Hepatocyte (in vitro differentiated cells): ENCODE measurements at regions not wholly inside any gene's neighbourhood (a gene's known extent, or its start where the extent isn't known, plus 50 kb on each side); places are given as distances from the start of the nearest gene placed in this dataset.
A peak's percentile ranks its signal among the peaks of the same experiment; 100 is the strongest.

Source experiments
- DNase-seq: peaks from one replicate; pipeline ENCODE4 v3.0.0-alpha.2; 2016; ENCODE audit warnings: low spot score
- H2AFZ ChIP-seq: fragments of 200-600 bp; sonication (generic); 2 replicates; pipeline ENCODE4 v1.6.0; 2016; ENCODE audit warnings: antibody characterized with exemption, mild to moderate bottlenecking
- H3K27ac ChIP-seq: fragments of 200-600 bp; sonication (generic); 2 replicates; pipeline ENCODE4 v1.5.1; 2016; ENCODE audit warnings: mild to moderate bottlenecking
- H3K27me3 ChIP-seq: fragments of 200-600 bp; sonication (generic); 2 replicates; pipeline ENCODE4 v1.6.1; 2016
- H3K36me3 ChIP-seq: fragments of 200-600 bp; sonication (generic); replicated peaks from 2 replicates; pipeline ENCODE4 v1.5.1; 2016; ENCODE audit warnings: low read depth; ENCODE audit not compliant: insufficient read depth
- H3K4me1 ChIP-seq: fragments of 200-600 bp; sonication (generic); 2 replicates; pipeline ENCODE4 v1.5.1; 2016; ENCODE audit warnings: mild to moderate bottlenecking, moderate library complexity; ENCODE audit not compliant: insufficient read depth
- H3K4me2 ChIP-seq: fragments of 200-600 bp; sonication (generic); 2 replicates; pipeline ENCODE4 v1.6.0; 2016
- H3K4me3 ChIP-seq: fragments of 200-600 bp; sonication (generic); 2 replicates; pipeline ENCODE4 v1.5.1; 2016; ENCODE audit warnings: mild to moderate bottlenecking
- H3K79me2 ChIP-seq: fragments of 200-600 bp; sonication (generic); 2 replicates; pipeline ENCODE4 v1.6.0; 2017; ENCODE audit warnings: mild to moderate bottlenecking
- H3K9me2 ChIP-seq: fragments of 200-600 bp; sonication (generic); replicated peaks from 2 replicates; pipeline ENCODE4 v1.6.0; 2017; ENCODE audit warnings: mild to moderate bottlenecking; ENCODE audit not compliant: insufficient read depth
- H3K9me3 ChIP-seq: fragments of 200-600 bp; sonication (generic); 2 replicates; pipeline ENCODE4 v1.5.1; 2016; ENCODE audit warnings: low read depth, mild to moderate bottlenecking
- H4K20me1 ChIP-seq: fragments of 200-600 bp; sonication (generic); 2 replicates; pipeline ENCODE4 v1.6.0; 2016; ENCODE audit warnings: mild to moderate bottlenecking; ENCODE audit not compliant: insufficient read depth, poor library complexity, severe bottlenecking
- EZH2 ChIP-seq: fragments of 200-600 bp; sonication (generic); IDR thresholded peaks from 2 replicates; pipeline ENCODE4 v1.6.1; 2016; ENCODE audit warnings: antibody characterized with exemption, mild to moderate bottlenecking, borderline replicate concordance
- EZH2phosphoT487 ChIP-seq: fragments of 200-600 bp; sonication (generic); IDR thresholded peaks from one replicate; pipeline ENCODE4 v1.6.1; 2018; ENCODE audit warnings: antibody characterized with exemption, mild to moderate bottlenecking, low read depth, moderate library complexity; ENCODE audit not compliant: unreplicated experiment, severe bottlenecking
- WGBS: methylation state at CpG from one replicate; pipeline ENCODE4 v1.1.6; 2016; ENCODE audit warnings: low lambda C conversion rate; ENCODE audit errors: missing lambda C conversion rate; 5-methylcytosine and 5-hydroxymethylcytosine counted together
- TF ChIP-seq, protein P1 (sequence below): fragments of 200-600 bp; sonication (generic); IDR thresholded peaks from 2 replicates; pipeline ENCODE4 v1.5.1; 2016; ENCODE audit warnings: antibody characterized with exemption, mild to moderate bottlenecking; ENCODE audit not compliant: poor library complexity

DNA sequence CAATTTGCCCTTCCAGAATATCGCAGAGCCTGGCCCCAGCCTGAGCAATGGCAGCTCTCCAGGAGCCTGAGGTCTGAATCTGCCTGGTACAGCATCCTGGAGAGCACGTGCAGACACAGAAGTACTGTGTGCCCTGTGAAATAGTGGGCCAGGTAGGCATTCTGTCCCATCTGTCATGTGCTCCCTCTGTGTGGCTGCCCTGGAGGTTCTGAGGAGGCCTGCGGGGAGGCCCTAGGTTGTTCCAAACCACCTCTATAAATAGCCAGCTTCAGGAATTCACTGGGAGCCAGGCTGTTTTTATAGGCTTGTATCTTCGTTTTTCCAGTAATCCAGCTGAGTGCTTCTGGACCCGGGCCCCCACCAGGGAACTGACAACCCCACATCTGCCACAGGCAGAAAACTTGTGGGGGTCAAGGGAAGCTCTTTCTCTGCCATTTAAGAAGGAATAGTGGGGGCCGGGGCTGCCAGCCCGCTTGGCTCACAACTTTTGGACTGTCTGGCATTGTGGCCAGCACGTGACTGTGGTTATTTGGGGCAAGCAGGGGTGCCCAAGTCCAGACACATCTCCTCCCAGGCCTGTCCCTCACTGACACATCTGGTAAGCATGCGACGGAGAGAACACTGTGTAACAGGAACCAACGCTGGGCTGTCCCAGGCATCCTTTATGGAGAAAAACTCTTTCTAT, 356.3 kb upstream of the TNRC6C start:
- H3K27ac ChIP-seq, result peak overlapping the region; percentile 83
- 52% methylated on average over 11 of the region's 11 CpGs for WGBS
- no peak for TF ChIP-seq EZH2
- TF ChIP-seq, protein P1, sequence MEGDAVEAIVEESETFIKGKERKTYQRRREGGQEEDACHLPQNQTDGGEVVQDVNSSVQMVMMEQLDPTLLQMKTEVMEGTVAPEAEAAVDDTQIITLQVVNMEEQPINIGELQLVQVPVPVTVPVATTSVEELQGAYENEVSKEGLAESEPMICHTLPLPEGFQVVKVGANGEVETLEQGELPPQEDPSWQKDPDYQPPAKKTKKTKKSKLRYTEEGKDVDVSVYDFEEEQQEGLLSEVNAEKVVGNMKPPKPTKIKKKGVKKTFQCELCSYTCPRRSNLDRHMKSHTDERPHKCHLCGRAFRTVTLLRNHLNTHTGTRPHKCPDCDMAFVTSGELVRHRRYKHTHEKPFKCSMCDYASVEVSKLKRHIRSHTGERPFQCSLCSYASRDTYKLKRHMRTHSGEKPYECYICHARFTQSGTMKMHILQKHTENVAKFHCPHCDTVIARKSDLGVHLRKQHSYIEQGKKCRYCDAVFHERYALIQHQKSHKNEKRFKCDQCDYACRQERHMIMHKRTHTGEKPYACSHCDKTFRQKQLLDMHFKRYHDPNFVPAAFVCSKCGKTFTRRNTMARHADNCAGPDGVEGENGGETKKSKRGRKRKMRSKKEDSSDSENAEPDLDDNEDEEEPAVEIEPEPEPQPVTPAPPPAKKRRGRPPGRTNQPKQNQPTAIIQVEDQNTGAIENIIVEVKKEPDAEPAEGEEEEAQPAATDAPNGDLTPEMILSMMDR, result no peak
- no peak for TF ChIP-seq EZH2phosphoT487

DNA sequence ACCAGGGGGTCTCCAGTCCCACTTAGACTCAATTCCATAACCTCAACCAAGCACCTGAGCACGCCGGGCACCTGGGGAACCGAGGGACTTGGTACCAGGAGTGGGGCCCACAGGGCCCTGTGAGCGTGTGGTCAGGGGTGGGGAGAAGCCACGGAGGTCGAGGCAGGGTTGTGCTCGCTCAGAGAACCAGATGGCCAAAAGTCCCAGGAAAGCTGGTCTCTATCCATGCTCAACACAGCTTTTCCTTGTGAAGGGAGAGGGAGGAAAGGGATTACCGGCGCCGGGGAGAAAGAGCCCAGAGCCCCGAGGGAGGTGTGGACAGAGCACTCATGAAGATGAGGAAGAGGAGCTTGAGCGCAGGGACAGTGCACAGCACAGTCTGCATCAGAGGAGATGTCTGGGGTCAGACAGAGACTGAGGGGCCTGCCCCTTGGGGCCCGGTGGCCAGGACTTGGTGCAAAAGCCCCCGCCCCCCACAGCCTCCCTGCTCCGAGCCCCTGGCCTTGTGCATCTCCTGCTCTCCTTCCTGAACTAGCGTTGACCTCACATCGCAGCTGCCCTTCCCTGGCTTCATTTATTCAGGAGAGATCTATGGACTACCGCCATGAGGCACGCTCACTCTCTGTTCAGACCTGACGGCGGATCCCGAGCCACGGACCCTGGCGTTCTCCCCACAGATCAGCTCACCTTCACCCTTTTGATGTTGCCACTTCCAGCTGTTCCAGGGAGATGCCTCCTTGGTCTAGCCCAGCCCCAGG, 355.4 kb upstream of the TNRC6C start:
- Histone ChIP-seq H3K9me2 (no peaks in the 10 kb centered on the region), H2AFZ (no peak overlapping the region), H3K79me2 (no peaks in the 10 kb centered on the region), H3K9me3 (no peaks in the 10 kb centered on the region), H3K4me1 (peaks cover 26% of the 10 kb centered on the region), H4K20me1 (no peaks in the 10 kb centered on the region), H3K36me3 (no peaks in the 10 kb centered on the region), H3K4me3 (no peak overlapping the region), H3K27ac (peak overlapping the region; percentile 83), H3K27me3 (no peaks in the 10 kb centered on the region), H3K4me2 (peak overlapping the region; percentile 59)
- TF ChIP-seq EZH2phosphoT487, result no peak
- TF ChIP-seq, protein P1, result no peak
- 84% methylated on average over 24 of the region's 24 CpGs for WGBS
- no peak for DNase-seq

More for the DNA sequence above, 356.3 kb upstream of the TNRC6C start:
- Histone ChIP-seq H3K27me3 (no peaks in the 10 kb centered on the region), H3K9me3 (no peaks in the 10 kb centered on the region), H3K4me2 (peak overlapping the region; percentile 47), H3K4me3 (no peak overlapping the region), H3K9me2 (no peaks in the 10 kb centered on the region), H2AFZ (no peak overlapping the region), H4K20me1 (no peaks in the 10 kb centered on the region), H3K36me3 (no peaks in the 10 kb centered on the region), H3K4me1 (peaks cover 26% of the 10 kb centered on the region), H3K79me2 (no peaks in the 10 kb centered on the region)
- DNase-seq, result peak; percentile 58

DNA sequence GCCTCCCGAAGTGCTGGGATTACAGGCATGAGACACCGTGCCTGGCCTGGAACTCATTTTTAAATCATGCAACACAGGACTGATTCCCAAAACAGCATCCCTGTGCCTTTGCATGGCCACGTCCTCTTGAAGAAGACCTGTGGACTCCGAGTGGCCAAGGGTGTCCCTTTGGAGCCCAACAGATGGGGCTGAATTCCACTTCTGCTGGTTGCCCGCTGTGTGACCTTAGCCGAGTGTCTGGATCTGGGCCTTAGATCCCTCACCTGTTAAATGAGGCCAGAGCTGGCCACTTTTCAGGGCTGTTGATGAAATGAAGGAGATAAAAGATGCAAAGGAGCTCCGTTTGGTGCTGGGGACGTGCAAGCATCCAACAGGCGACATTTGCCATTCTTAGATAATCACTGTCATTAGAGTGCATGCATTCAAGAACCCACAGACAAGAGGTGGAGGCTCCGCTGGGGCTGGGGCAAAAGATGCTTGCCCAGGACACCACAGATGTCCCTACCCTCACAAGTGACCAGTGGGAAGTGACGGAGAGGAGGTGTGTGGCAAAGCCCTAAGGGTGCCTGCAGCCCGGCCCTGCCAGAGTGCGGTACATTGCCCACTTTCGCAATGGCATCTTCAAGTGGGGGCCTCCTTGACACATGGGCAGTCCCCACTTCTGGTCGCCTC, 354.1 kb upstream of the TNRC6C start:
- no peaks in the 10 kb centered on the region for H4K20me1 ChIP-seq
- H3K79me2 ChIP-seq, result no peaks in the 10 kb centered on the region
- H3K4me1 ChIP-seq, result peaks cover 26% of the 10 kb centered on the region
- TF ChIP-seq EZH2 (no peak), EZH2phosphoT487 (no peak)
- TF ChIP-seq, protein P1, result no peak
- H3K4me3 ChIP-seq, result no peak overlapping the region
- no peaks in the 10 kb centered on the region for H3K27me3 ChIP-seq
- no peaks in the 10 kb centered on the region for H3K9me3 ChIP-seq
- WGBS, result 92% methylated on average over 15 of the region's 15 CpGs
- no peak overlapping the region for H2AFZ ChIP-seq
- H3K36me3 ChIP-seq, result no peaks in the 10 kb centered on the region
- DNase-seq, result no peak
- H3K27ac ChIP-seq, result no peak overlapping the region
- H3K9me2 ChIP-seq, result no peaks in the 10 kb centered on the region
- H3K4me2 ChIP-seq, result no peak overlapping the region
